GM13977 (cell line): ENCODE measurements at regions not wholly inside any gene's neighbourhood (a gene's known extent, or its start where the extent isn't known, plus 50 kb on each side); places are given as distances from the start of the nearest gene placed in this dataset.

ENCODE experiments used
- DNase-seq: peaks from one replicate; pipeline ENCODE4 v3.0.0; 2012; ENCODE audit warnings: low spot score
- in situ Hi-C: fragments of 300-500 bp; cut with MboI; formaldehyde crosslinking; loops from one replicate; pipeline ENCODE4 v1.12.0; 2022; ENCODE audit warnings: low sequenced_read_pairs, low pct_unique_long_range_greater_than_20kb, mixed read lengths, inconsistent platforms; ENCODE audit not compliant: unreplicated experiment
- TF ChIP-seq, protein P1 (sequence below): IDR thresholded peaks from 2 replicates; pipeline ENCODE4 v1.5.1; 2012; ENCODE audit warnings: mild to moderate bottlenecking, control low read depth; ENCODE audit not compliant: insufficient read depth; ENCODE audit errors: extremely low read depth, missing control alignments

DNA sequence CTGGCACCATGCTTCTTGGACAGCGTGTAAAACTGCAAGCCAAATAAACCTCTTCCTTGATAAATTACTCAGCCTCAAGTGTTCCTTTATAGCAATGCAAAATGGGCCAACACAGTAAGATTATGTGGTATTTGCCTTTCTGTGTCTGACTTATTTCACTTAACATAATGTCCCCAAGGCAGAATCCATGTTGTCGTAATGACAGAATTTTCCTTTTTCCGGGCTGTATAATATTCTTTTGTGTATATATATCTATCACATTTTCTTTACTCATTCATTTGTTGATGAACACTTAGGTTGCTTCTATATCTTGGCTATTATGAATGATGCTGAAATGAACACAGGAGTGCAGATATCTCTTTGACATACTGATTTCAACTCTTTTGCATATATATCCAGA is 209.1 kb upstream of the PTER start:
- TF ChIP-seq, protein P1, sequence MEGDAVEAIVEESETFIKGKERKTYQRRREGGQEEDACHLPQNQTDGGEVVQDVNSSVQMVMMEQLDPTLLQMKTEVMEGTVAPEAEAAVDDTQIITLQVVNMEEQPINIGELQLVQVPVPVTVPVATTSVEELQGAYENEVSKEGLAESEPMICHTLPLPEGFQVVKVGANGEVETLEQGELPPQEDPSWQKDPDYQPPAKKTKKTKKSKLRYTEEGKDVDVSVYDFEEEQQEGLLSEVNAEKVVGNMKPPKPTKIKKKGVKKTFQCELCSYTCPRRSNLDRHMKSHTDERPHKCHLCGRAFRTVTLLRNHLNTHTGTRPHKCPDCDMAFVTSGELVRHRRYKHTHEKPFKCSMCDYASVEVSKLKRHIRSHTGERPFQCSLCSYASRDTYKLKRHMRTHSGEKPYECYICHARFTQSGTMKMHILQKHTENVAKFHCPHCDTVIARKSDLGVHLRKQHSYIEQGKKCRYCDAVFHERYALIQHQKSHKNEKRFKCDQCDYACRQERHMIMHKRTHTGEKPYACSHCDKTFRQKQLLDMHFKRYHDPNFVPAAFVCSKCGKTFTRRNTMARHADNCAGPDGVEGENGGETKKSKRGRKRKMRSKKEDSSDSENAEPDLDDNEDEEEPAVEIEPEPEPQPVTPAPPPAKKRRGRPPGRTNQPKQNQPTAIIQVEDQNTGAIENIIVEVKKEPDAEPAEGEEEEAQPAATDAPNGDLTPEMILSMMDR: no peak
- DNase-seq: no peak
- in situ Hi-C loops: no loop called here

DNA sequence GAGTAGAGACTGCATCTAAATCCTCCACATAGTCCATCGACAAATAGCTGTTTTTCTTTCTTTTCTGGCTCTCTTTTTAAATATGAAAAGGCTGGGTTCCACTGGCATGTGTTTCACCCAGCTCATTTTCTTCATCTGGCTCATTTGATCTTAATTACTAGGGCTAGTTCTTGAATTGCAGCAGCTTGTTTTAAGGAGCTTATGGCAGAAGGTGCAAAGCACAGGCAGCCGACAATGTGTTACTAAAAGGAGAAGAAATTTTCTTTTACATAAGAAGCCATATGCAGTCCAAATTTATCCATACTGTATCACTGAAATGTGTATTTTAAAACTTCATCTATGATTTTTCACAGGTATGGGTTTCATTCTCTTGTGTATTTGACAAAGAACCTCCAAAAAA is 205.6 kb upstream of the PTER start:
- in situ Hi-C loops: no loop called here
- DNase-seq: no peak
- TF ChIP-seq, protein P1: no peak

DNA sequence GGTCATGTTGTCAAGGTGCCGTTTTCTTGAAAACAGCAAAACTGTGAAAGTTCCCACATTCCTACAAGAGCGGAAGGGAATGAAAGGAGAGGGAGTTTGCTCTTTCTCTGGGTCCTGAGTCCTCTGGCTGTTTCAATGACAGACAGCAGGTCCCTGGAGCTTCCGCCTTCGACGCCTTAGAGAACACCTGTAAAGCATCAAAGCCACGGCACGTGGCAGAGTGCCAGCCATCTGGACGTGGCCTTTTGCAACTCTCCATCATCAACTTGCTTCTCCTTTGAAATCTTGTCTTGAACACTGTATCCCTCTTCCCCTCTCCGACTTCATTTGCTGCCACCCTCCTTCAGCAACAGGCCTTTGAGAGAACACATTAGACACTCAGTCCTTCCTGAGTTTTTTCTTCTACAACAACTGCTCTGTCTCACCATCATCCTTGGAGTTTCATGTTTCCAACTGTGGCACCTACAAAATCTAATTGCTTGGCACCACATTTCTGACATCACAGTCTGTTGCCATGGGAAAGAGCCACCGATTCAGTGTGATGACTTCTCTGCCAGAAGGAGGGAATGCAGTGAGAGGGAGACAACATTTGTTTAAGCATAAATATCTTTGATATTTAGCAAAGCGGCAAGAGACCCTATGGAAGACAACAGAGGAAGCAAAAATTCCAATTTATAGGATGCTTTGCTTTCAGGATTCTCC is 204.9 kb upstream of the PTER start:
- TF ChIP-seq, protein P1: no peak
- DNase-seq: no peak
- in situ Hi-C loops: no loop called here

DNA sequence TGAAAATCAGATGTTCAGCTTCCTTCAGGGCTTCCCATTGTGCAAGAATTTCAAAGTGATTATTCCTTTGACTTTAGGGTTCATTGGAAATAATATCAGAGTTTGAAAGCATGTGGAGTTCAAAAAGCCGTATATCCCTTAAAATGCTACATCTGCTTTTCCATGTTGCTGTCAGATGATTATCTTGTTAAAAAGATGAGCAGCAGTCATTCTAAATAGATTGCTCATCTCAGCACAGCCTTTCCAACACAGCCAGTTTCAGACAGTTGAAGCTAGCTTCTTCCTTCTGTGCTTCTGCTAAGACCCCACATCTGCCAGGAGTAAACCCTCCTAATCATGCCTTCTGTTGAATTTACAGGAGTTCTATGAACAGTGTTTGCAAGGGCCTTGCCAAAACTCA is 204.4 kb upstream of the PTER start:
- DNase-seq: no peak
- in situ Hi-C loops: no loop called here
- TF ChIP-seq, protein P1: no peak

DNA sequence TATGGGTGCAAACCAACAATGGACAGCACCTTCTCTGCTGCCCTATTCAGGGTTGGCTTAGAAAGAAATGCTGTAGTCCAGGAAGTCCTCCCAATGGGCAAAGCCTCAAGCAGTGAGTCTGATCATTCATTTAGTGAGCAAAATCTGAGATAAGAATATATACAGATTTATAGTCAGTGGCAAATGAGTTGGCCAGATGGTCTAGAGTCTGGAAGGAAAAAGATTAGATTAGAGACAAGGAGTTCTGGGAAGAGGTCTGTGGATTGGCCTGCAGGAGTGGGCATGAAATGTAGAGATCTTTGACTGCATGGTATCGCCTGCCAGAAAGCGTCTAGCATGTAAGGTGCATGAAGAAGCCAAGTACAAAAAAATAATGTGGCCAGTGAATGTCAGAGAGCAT is 201.9 kb upstream of the PTER start:
- TF ChIP-seq, protein P1: no peak
- in situ Hi-C loops: no loop called here
- DNase-seq: no peak

DNA sequence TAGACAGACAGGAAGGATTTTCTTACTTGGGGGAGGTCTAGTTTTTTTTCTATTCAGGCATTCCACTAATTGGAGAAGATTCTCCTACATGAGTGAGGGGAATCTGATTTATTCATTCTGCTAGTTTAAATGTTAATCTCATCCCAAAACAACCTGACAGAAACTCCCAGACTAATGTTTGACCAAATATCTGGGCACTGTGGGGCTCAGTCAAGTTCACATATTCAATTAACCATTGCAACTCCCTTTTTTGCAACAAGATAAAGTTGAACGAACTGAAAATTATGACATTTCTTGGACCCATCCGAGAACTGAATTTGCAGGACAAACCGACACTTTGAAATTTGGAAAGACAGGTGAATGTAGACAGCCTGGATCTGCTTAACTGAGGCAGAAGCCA is 194.4 kb upstream of the PTER start:
- in situ Hi-C loops: no loop called here
- no peak for DNase-seq
- TF ChIP-seq, protein P1: no peak
